Nephron progenitor cell (in vitro differentiated cells): ENCODE measurements at regions not wholly inside any gene's neighbourhood (a gene's known extent, or its start where the extent isn't known, plus 50 kb on each side); places are given as distances from the start of the nearest gene placed in this dataset.

Experiments
- DNase-seq: peaks from one replicate; pipeline ENCODE4 v3.0.0; 2021
- H3K27ac Mint-ChIP-seq: 2 replicates; pipeline ENCODE4 v1.8.0; 2021; ENCODE audit warnings: mild to moderate bottlenecking, moderate library complexity, mixed read lengths
- H3K27me3 Mint-ChIP-seq: 2 replicates; pipeline ENCODE4 v1.8.0; 2021; ENCODE audit warnings: mild to moderate bottlenecking, low read depth, mixed read lengths; ENCODE audit not compliant: poor library complexity
- H3K36me3 Mint-ChIP-seq: 2 replicates; pipeline ENCODE4 v1.8.0; 2021; ENCODE audit warnings: low read depth, mixed read lengths
- H3K4me1 Mint-ChIP-seq: 2 replicates; pipeline ENCODE4 v1.8.0; 2021; ENCODE audit warnings: mixed read lengths
- H3K4me3 Mint-ChIP-seq: 2 replicates; pipeline ENCODE4 v1.8.0; 2021; ENCODE audit warnings: mild to moderate bottlenecking, moderate library complexity, mixed read lengths
- H3K9me3 Mint-ChIP-seq: 2 replicates; pipeline ENCODE4 v1.8.0; 2021; ENCODE audit warnings: mild to moderate bottlenecking, moderate library complexity, mixed read lengths
- TF ChIP-seq, protein P1 (sequence below): fragments of 200-600 bp; sonication (generic); IDR thresholded peaks from 2 replicates; pipeline ENCODE4 v1.5.0; 2021; ENCODE audit warnings: antibody characterized with exemption

- Mint-ChIP-seq H3K9me3 (peaks cover 26% of the 10 kb centered on the region), H3K4me3 (no peak overlapping the region), H3K27me3 (peaks cover 6% of the 10 kb centered on the region), H3K4me1 (peaks cover 21% of the 10 kb centered on the region), H3K36me3 (peaks cover 11% of the 10 kb centered on the region), H3K27ac (no peak overlapping the region)
- TF ChIP-seq, protein P1, sequence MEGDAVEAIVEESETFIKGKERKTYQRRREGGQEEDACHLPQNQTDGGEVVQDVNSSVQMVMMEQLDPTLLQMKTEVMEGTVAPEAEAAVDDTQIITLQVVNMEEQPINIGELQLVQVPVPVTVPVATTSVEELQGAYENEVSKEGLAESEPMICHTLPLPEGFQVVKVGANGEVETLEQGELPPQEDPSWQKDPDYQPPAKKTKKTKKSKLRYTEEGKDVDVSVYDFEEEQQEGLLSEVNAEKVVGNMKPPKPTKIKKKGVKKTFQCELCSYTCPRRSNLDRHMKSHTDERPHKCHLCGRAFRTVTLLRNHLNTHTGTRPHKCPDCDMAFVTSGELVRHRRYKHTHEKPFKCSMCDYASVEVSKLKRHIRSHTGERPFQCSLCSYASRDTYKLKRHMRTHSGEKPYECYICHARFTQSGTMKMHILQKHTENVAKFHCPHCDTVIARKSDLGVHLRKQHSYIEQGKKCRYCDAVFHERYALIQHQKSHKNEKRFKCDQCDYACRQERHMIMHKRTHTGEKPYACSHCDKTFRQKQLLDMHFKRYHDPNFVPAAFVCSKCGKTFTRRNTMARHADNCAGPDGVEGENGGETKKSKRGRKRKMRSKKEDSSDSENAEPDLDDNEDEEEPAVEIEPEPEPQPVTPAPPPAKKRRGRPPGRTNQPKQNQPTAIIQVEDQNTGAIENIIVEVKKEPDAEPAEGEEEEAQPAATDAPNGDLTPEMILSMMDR: no peak
- DNase-seq: no peak
Observed at GRCh38 chr2:226639550-226639949, 160.1 kb downstream of the IRS1 start.

GRCh38 chr2:226638576-226638975 lies 161.0 kb downstream of the IRS1 start:
- peaks cover 3% of the 10 kb centered on the region for H3K27me3 Mint-ChIP-seq
- H3K4me3 Mint-ChIP-seq: no peak overlapping the region
- no peak overlapping the region for H3K27ac Mint-ChIP-seq
- TF ChIP-seq, protein P1: no peak
- peaks cover 26% of the 10 kb centered on the region for H3K9me3 Mint-ChIP-seq
- peaks cover 11% of the 10 kb centered on the region for H3K4me1 Mint-ChIP-seq
- DNase-seq: no peak
- H3K36me3 Mint-ChIP-seq: peaks cover 11% of the 10 kb centered on the region

DNA sequence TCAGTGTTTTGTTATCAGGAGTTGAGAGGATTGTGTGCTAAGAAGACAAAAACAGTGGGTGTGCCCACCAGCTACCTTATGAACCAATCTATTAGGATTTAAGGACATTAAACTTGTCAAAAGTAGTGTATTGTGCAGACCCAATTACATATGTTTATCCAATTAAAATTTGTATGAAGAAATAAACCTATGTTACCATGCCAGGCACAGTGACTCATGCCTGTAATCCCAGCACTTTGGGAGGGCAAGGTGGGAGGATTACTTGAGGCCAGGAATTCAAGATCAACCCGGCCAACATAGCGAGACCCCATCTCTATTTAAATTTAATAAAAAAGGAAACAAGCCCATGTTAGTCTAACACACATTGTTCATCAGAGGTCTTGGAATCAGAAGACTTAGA lies 162.2 kb downstream of the IRS1 start:
- TF ChIP-seq, protein P1: no peak
- peaks cover under 1% of the 10 kb centered on the region for H3K4me1 Mint-ChIP-seq
- no peak overlapping the region for H3K27ac Mint-ChIP-seq
- peaks cover 3% of the 10 kb centered on the region for H3K27me3 Mint-ChIP-seq
- DNase-seq: no peak
- H3K36me3 Mint-ChIP-seq: peaks cover 11% of the 10 kb centered on the region
- peaks cover 26% of the 10 kb centered on the region for H3K9me3 Mint-ChIP-seq
- H3K4me3 Mint-ChIP-seq: no peak overlapping the region

- no peak for DNase-seq
Observed at GRCh38 chr2:226636586-226636985, 163.0 kb downstream of the IRS1 start.

GRCh38 chr2:226634943-226635604 lies 164.5 kb downstream of the IRS1 start:
- TF ChIP-seq, protein P1: no peak
- H3K4me1 Mint-ChIP-seq: peaks cover 13% of the 10 kb centered on the region
- no peak overlapping the region for H3K27ac Mint-ChIP-seq
- no peak overlapping the region for H3K4me3 Mint-ChIP-seq
- peaks cover 6% of the 10 kb centered on the region for H3K36me3 Mint-ChIP-seq
- DNase-seq: no peak
- peaks cover 5% of the 10 kb centered on the region for H3K27me3 Mint-ChIP-seq
- H3K9me3 Mint-ChIP-seq: peaks cover 16% of the 10 kb centered on the region

More at GRCh38 chr2:226636586-226636985, 163.0 kb downstream of the IRS1 start:
- H3K27ac Mint-ChIP-seq: no peak overlapping the region
- peaks cover 11% of the 10 kb centered on the region for H3K36me3 Mint-ChIP-seq
- H3K27me3 Mint-ChIP-seq: peaks cover 3% of the 10 kb centered on the region
- TF ChIP-seq, protein P1: no peak
- H3K4me1 Mint-ChIP-seq: peaks cover 8% of the 10 kb centered on the region
- H3K4me3 Mint-ChIP-seq: no peak overlapping the region
- H3K9me3 Mint-ChIP-seq: peaks cover 26% of the 10 kb centered on the region

DNA sequence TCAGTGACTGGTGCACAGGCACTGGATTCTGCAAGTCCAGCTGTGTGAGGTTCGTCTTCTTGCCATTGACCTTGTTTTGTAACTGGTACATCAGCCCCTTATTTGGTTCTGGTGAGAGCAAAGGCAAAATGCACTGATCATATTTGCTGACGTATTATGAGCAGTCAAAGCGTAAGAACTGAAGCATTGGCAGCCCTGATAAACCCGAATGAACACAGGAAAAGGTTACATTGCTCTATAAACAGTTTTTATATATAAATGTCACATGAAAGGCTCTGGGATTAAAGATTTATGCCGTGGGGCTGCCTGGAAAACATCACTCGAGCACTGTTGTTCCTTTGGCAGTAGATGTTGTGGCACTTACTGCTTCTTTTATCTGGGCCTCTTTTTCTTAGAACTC lies 167.9 kb downstream of the IRS1 start:
- peaks cover 13% of the 10 kb centered on the region for H3K4me1 Mint-ChIP-seq
- H3K27ac Mint-ChIP-seq: peak overlapping the region; percentile 72
- no peaks in the 10 kb centered on the region for H3K36me3 Mint-ChIP-seq
- H3K4me3 Mint-ChIP-seq: no peak overlapping the region
- peaks cover 3% of the 10 kb centered on the region for H3K9me3 Mint-ChIP-seq
- TF ChIP-seq, protein P1: no peak
- DNase-seq: peak; percentile 6
- peaks cover 8% of the 10 kb centered on the region for H3K27me3 Mint-ChIP-seq
